VCaP (cell line): ENCODE measurements at regions not wholly inside any gene's neighbourhood (a gene's known extent, or its start where the extent isn't known, plus 50 kb on each side); places are given as distances from the start of the nearest gene placed in this dataset.

Experiments
- H3K27ac ChIP-seq: fragments of 450-650 bp; 2 replicates; pipeline ENCODE4 v1.5.1; 2017
- TF ChIP-seq, protein P1 (sequence below): fragments of 450-650 bp; conservative IDR thresholded peaks from 2 replicates; pipeline ENCODE4 v1.5.1; 2017; ENCODE audit warnings: mild to moderate bottlenecking, moderate library complexity

DNA sequence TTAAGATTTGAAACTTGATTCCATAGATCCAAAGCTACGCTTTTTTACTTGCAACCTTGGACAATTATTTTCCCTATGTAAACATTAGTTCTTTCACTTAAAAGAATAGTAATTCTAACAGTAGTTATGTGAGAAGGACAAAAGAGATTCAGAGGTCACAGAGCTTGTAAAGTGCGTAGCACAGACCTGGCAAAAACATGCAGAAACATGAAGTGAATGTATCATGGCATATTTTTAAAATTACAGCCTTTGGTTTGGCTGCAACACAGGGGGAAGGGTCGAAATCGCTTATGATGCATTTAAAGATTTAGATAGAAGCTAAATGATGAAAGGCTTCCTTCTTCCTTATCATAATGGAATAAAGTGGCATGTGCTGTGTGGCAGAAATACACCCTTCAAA, 1068.8 kb downstream of the ARAP2 start:
- TF ChIP-seq, protein P1, sequence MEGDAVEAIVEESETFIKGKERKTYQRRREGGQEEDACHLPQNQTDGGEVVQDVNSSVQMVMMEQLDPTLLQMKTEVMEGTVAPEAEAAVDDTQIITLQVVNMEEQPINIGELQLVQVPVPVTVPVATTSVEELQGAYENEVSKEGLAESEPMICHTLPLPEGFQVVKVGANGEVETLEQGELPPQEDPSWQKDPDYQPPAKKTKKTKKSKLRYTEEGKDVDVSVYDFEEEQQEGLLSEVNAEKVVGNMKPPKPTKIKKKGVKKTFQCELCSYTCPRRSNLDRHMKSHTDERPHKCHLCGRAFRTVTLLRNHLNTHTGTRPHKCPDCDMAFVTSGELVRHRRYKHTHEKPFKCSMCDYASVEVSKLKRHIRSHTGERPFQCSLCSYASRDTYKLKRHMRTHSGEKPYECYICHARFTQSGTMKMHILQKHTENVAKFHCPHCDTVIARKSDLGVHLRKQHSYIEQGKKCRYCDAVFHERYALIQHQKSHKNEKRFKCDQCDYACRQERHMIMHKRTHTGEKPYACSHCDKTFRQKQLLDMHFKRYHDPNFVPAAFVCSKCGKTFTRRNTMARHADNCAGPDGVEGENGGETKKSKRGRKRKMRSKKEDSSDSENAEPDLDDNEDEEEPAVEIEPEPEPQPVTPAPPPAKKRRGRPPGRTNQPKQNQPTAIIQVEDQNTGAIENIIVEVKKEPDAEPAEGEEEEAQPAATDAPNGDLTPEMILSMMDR: no peak
- no peak overlapping the region for H3K27ac ChIP-seq

DNA sequence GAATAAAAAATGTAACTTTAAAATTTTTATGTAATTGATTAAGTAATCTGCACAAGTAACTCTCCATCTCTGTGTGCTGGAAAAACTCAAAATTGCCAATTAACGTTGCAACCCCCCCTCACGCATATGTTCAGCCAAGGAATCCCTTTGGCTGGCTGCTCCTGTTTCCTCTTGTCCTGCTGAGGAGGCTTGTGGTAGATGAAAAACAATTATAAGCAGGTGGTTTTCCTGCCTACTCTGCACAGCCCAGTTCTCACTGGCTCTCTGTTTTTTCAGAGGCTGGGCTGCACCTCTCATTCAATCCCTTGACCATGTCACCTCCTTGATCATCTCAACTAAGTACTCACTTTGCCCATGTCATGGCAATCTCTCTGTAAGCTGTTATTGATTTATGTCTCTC, 1068.4 kb downstream of the ARAP2 start:
- TF ChIP-seq, protein P1: no peak
- H3K27ac ChIP-seq: no peak overlapping the region

DNA sequence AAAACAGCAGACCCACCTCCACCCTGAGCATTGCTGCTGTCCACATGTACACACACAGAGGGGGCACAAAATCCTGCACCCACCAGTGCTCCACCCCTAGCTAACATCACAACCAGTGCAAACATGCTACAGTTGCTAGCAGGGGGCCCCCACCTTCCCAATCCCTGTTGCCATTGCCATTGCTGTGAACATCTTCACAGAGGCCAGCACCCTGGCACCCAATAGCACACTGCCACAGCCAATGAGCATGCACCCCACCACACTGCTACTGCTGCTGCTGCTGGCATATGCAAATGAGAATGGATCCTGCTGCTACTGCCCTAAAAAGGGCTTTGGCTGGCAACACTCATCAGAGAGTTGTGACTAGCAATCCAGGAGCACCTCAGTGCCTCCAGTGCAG, 1061.9 kb downstream of the ARAP2 start:
- TF ChIP-seq, protein P1: no peak
- H3K27ac ChIP-seq: no peak overlapping the region

DNA sequence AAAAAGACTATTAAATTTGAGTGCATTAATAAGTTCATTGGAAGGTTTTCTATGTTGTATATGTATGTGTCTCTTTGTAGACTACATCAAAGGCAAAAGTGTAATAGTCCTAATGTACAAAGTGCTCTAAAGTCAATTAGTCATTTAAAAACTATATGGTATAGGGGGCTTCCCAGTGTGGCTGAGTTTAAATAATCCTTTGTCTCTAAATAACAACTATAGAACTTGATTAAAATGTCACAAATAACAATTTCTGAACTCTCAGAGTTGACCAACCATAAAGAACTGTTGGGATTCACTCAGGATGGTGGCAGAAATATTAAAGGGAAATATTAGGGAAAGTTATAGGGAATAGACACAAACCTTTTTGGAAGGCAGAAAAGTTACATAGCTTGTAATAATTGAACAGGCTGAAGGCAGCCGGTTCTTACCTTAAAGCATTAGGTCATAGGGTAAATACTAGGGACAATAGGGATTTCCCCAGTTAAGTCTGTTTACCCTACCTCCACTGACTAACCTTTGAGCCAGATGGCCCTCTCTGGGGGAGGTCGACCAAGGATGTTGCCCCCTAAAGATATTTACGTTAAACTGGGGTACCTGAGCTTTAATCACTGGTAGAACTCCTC, 1054.2 kb downstream of the ARAP2 start:
- TF ChIP-seq, protein P1: no peak
- H3K27ac ChIP-seq: no peak overlapping the region

DNA sequence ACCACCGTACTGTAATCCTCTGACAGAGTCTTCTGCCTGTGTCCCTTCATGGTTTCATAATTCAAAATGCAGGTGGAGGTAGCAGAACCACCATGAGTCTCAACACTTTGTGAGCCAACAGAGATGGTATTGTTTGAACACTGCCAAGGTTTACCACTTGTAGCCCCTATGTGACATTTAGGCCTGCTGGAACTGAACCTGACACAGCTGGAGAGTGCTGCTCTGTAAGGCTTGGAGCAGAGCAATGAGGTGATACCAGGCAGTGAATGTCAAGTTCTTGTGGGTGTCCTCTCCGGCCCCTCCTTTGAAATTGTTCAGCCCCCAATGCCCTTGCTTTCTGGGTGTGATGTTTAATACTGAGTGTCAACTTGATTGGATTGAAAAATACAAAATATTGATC, 1042.9 kb downstream of the ARAP2 start:
- H3K27ac ChIP-seq: no peak overlapping the region
- TF ChIP-seq, protein P1: no peak

DNA sequence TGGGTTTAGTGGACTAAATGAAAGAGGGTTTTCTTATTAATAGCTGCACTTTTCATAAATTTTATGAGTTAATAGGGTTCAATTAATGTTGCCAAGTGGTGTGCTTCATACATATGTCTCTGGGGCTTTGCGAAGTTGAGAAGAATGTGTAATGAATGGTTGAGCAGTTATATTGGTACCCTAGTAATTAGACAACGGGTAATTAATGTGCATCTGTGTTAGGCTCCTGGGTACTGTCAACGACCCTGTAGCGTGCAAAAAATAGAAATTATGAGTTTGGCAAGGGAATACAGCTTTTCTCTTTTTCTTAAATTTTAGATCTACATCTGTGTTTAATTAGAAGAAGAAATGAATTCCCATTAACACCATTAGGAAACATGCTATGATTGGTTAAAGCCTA, 1027.7 kb downstream of the ARAP2 start:
- TF ChIP-seq, protein P1: no peak
- no peak overlapping the region for H3K27ac ChIP-seq

DNA sequence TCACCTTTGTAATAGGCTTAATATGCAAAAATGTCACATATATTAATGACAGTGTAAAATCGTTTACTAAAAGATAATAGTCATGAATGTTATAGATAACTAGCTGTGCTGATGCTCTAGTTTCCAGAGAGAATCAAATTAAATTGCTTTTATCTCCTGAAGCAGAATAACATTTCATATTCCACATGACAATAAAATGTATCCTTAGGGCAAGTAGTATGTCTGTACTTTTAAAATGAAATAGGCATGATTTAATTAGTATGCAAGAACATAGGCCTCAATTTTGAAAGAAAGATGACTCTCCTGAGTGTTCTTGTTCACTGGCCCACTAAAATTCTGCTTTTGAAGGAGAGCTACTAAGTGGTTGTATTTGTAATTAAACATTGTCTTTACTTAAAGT, 1027.0 kb downstream of the ARAP2 start:
- H3K27ac ChIP-seq: no peak overlapping the region
- TF ChIP-seq, protein P1: no peak
